B cell (primary cell): ENCODE measurements at regions not wholly inside any gene's neighbourhood (a gene's known extent, or its start where the extent isn't known, plus 50 kb on each side); places are given as distances from the start of the nearest gene placed in this dataset.
A peak's percentile ranks its signal among the peaks of the same experiment; 100 is the strongest.

Experiments
- ATAC-seq: fragments of 200-7000 bp; cut with Tn5 transposase; one replicate; pipeline ENCODE4 v1.10.0; 2021; ENCODE audit warnings: low read depth, mild to moderate bottlenecking, moderate number of reproducible peaks, moderate library complexity
- CTCF ChIA-PET: fragments of 350-600 bp; sonication (Branson Sonifier 250); formaldehyde crosslinking; loops from one replicate; lab custom pipeline; 2021; ENCODE audit warnings: antibody characterized with exemption, inconsistent platforms; lab: Charles Lee
- POLR2A ChIA-PET: fragments of 350-600 bp; sonication (Branson Sonifier 250); formaldehyde crosslinking; loops from one replicate; lab custom pipeline; 2021; ENCODE audit warnings: antibody characterized with exemption; lab: Charles Lee
- DNase-seq: peaks from one replicate; pipeline ENCODE4 v3.0.0; 2013
- H2AFZ ChIP-seq: 2 replicates; pipeline ENCODE4 v1.6.1; 2012; ENCODE audit warnings: mild to moderate bottlenecking, low read depth, low read length; ENCODE audit not compliant: insufficient read depth, poor library complexity, severe bottlenecking
- H3K27ac ChIP-seq, 2 donors: 1 replicate in 1 of 2; 2 replicates in 1 of 2; pipeline ENCODE4 v1.5.1; 2012 to 2013; ENCODE audit warnings: low read length in 2 of 2, mild to moderate bottlenecking in 2 of 2, moderate library complexity in 1 of 2
- H3K27me3 ChIP-seq, 4 experiments: fragments of 200-600 bp in 1 of 4; sonication (generic) in 1 of 4; replicated peaks in 1 of 4; 1 replicate in 2 of 4; 2 replicates in 2 of 4; pipeline versions ENCODE4 v1.6.1 to v1.7.0; 2013 to 2016; ENCODE audit warnings: low read length in 3 of 4, mild to moderate bottlenecking in 2 of 4, mixed read lengths in 1 of 4, moderate library complexity in 1 of 4; ENCODE audit not compliant: insufficient read depth in 4 of 4, control insufficient read depth in 3 of 4; ENCODE audit errors: control extremely low read depth in 1 of 4
- H3K36me3 ChIP-seq, 2 experiments: replicated peaks in 1 of 2; 1 replicate in 1 of 2; 2 replicates in 1 of 2; pipeline versions ENCODE4 v1.6.1 to v1.7.1; 2013; ENCODE audit warnings: low read length in 1 of 2; ENCODE audit not compliant: insufficient read depth in 2 of 2, control insufficient read depth in 1 of 2; ENCODE audit errors: control extremely low read depth in 1 of 2, extremely low read depth in 1 of 2
- H3K4me1 ChIP-seq, 2 donors: fragments of 200-600 bp in 1 of 2; sonication (generic) in 1 of 2; 1 replicate in 1 of 2; 2 replicates in 1 of 2; pipeline versions ENCODE4 v1.5.1 to v1.6.1; 2013 to 2017; ENCODE audit warnings: low read length in 2 of 2; ENCODE audit not compliant: control insufficient read depth in 2 of 2, insufficient read depth in 2 of 2
- H3K4me2 ChIP-seq: replicated peaks from 2 replicates; pipeline ENCODE3; 2012; ENCODE audit warnings: mild to moderate bottlenecking, low read depth, low read length; ENCODE audit not compliant: poor library complexity, severe bottlenecking
- H3K4me3 ChIP-seq, 5 experiments: fragments of 200-600 bp in 1 of 5; sonication (generic) in 1 of 5; 1 replicate in 3 of 5; 2 replicates in 2 of 5; pipeline versions ENCODE4 v1.5.1 to v1.7.0; 2011 to 2016; ENCODE audit warnings: low read length in 4 of 5, mild to moderate bottlenecking in 4 of 5, low read depth in 2 of 5, control low read depth in 1 of 5, moderate library complexity in 1 of 5; ENCODE audit not compliant: insufficient read depth in 1 of 5; ENCODE audit errors: control extremely low read depth in 1 of 5, extremely low read depth in 1 of 5
- H3K79me2 ChIP-seq: fragments of 200-600 bp; sonication (generic); one replicate; pipeline ENCODE4 v1.6.0; 2016; ENCODE audit warnings: low read length; ENCODE audit not compliant: control insufficient read depth, insufficient read depth
- H3K9ac ChIP-seq: fragments of 200-600 bp; sonication (generic); 2 replicates; pipeline ENCODE4 v1.6.1; 2017; ENCODE audit warnings: mild to moderate bottlenecking, low read length, moderate library complexity
- H3K9me3 ChIP-seq, 3 donors: one replicate each; pipeline versions ENCODE4 v1.6.1 to v1.7.1; 2013; ENCODE audit warnings: low read length in 2 of 3; ENCODE audit not compliant: control insufficient read depth in 2 of 3, insufficient read depth in 1 of 3; ENCODE audit errors: control extremely low read depth in 1 of 3
- H4K20me1 ChIP-seq: 2 replicates; pipeline ENCODE4 v1.6.0; 2012; ENCODE audit warnings: mild to moderate bottlenecking, low read length; ENCODE audit not compliant: insufficient read depth, control insufficient read depth, poor library complexity, severe bottlenecking
- H3K27ac Mint-ChIP-seq: one replicate; pipeline ENCODE4 v1.8.0; 2021; ENCODE audit warnings: mixed read lengths
- H3K27me3 Mint-ChIP-seq: one replicate; pipeline ENCODE4 v1.8.0; 2021; ENCODE audit warnings: mixed read lengths
- H3K4me1 Mint-ChIP-seq: one replicate; pipeline ENCODE4 v1.8.0; 2021; ENCODE audit warnings: mixed read lengths
- H3K4me3 Mint-ChIP-seq: one replicate; pipeline ENCODE4 v1.8.0; 2021; ENCODE audit warnings: mixed read lengths
- H3K9me3 Mint-ChIP-seq: one replicate; pipeline ENCODE4 v1.8.0; 2022; ENCODE audit warnings: mixed read lengths; ENCODE audit not compliant: insufficient read depth
- CTCF ChIP-seq: fragments of 200-600 bp; IDR thresholded peaks from one replicate; pipeline ENCODE4 v1.8.0; 2022; ENCODE audit warnings: antibody characterized with exemption, mild to moderate bottlenecking
- EZH2 ChIP-seq: IDR thresholded peaks from 2 replicates; pipeline ENCODE4 v1.6.1; 2012; ENCODE audit warnings: borderline replicate concordance, low read depth, mild to moderate bottlenecking, moderate library complexity, low read length; ENCODE audit not compliant: insufficient read depth, poor library complexity, severe bottlenecking
- WGBS: methylation state at CpG from one replicate; pipeline ENCODE4 v1.1.5; 2013; ENCODE audit warnings: missing lambda C conversion rate; ENCODE audit not compliant: insufficient coverage; 5-methylcytosine and 5-hydroxymethylcytosine counted together
- intact Hi-C: fragments of 100-400 bp; cut with micrococcal nuclease; formaldehyde crosslinking; loops from one replicate; pipeline ENCODE4 v1.10.0; 2022

- DNase-seq (no peak), ATAC-seq (no peak)
- Histone ChIP-seq H3K79me2 (no peaks in the 10 kb centered on the region), H2AFZ (peak overlapping the region; percentile 10), H3K4me1 (no peaks in the 10 kb centered on the region), H3K9me3 (peaks cover 0 to 20% (median 6%) of the 10 kb centered on the region in 3 donors), H3K9ac (no peak overlapping the region), H3K27ac (no peak overlapping the region), H3K4me2 (no peak overlapping the region), H3K4me3 (no peak overlapping the region), H4K20me1 (no peaks in the 10 kb centered on the region), H3K36me3 (no peaks in the 10 kb centered on the region), H3K27me3 (no peaks in the 10 kb centered on the region)
- Mint-ChIP-seq H3K9me3 (peaks cover 5% of the 10 kb centered on the region), H3K4me1 (no peaks in the 10 kb centered on the region), H3K4me3 (no peak overlapping the region), H3K27me3 (no peaks in the 10 kb centered on the region), H3K27ac (no peak overlapping the region)
- TF ChIP-seq EZH2 (no peak), CTCF (no peak)
- POLR2A ChIA-PET: no interaction called here
- WGBS: 38% methylated on average over 14 of the region's 18 CpGs
- CTCF ChIA-PET: no interaction called here
- intact Hi-C loops: no loop called here
Observed at GRCh38 chr2:5539282-5540165, 152.7 kb upstream of the SOX11 start.

- no peaks in the 10 kb centered on the region for H3K79me2 ChIP-seq
- no peaks in the 10 kb centered on the region for H3K27me3 ChIP-seq
- ChIA-PET CTCF (no interaction called here), POLR2A (no interaction called here)
- no peak for DNase-seq
- Mint-ChIP-seq H3K27me3 (no peaks in the 10 kb centered on the region), H3K27ac (no peak overlapping the region), H3K9me3 (peaks cover 9% of the 10 kb centered on the region), H3K4me1 (no peaks in the 10 kb centered on the region), H3K4me3 (no peak overlapping the region)
- no peaks in the 10 kb centered on the region for H3K4me1 ChIP-seq
- no peaks in the 10 kb centered on the region for H3K36me3 ChIP-seq
- no peak for TF ChIP-seq EZH2
- TF ChIP-seq CTCF: no peak
- intact Hi-C loops: no loop called here
- no peak for ATAC-seq
- no peaks in the 10 kb centered on the region for H4K20me1 ChIP-seq
- H3K4me3 ChIP-seq: no peak overlapping the region
- 62% methylated on average over 4 of the region's 5 CpGs for WGBS
- H3K9me3 ChIP-seq: peaks cover 0 to 22% (median 8%) of the 10 kb centered on the region in 3 donors
- H3K27ac ChIP-seq: no peak overlapping the region
- no peak overlapping the region for H3K9ac ChIP-seq
- no peak overlapping the region for H3K4me2 ChIP-seq
- no peak overlapping the region for H2AFZ ChIP-seq
Observed at GRCh38 chr2:5540856-5541255, 151.3 kb upstream of the SOX11 start.
